WTC11 (cell line): ENCODE measurements at regions not wholly inside any gene's neighbourhood (a gene's known extent, or its start where the extent isn't known, plus 50 kb on each side); places are given as distances from the start of the nearest gene placed in this dataset.

ENCODE experiments used
- ATAC-seq: fragments of 200-7000 bp; cut with Tn5 transposase; 2 replicates; pipeline ENCODE4 v1.10.0; 2021; ENCODE audit warnings: mild to moderate bottlenecking, moderate library complexity
- CTCF ChIA-PET: fragments of 300-600 bp; sonication (Branson Sonifier 250); formaldehyde crosslinking; loops from one replicate; lab custom pipeline; 2021; ENCODE audit warnings: antibody characterized with exemption; lab: Charles Lee
- POLR2A ChIA-PET: fragments of 350-600 bp; sonication (Branson Sonifier 250); formaldehyde crosslinking; loops from one replicate; lab custom pipeline; 2021; ENCODE audit warnings: antibody characterized with exemption; lab: Charles Lee
- DNase-seq: peaks from one replicate; pipeline ENCODE4 v3.0.0; 2021; ENCODE audit warnings: low spot score
- H3K27ac Mint-ChIP-seq: 2 replicates; pipeline ENCODE4 v1.8.0; 2021; ENCODE audit warnings: mixed read lengths
- H3K27me3 Mint-ChIP-seq: 2 replicates; pipeline ENCODE4 v1.8.0; 2021; ENCODE audit warnings: low read depth, mild to moderate bottlenecking, moderate library complexity, mixed read lengths
- H3K36me3 Mint-ChIP-seq: 2 replicates; pipeline ENCODE4 v1.8.0; 2021; ENCODE audit warnings: mixed read lengths
- H3K4me1 Mint-ChIP-seq: 2 replicates; pipeline ENCODE4 v1.8.0; 2022; ENCODE audit warnings: mixed read lengths
- H3K4me3 Mint-ChIP-seq: 2 replicates; pipeline ENCODE4 v1.8.0; 2021; ENCODE audit warnings: mild to moderate bottlenecking, moderate library complexity, mixed read lengths
- H3K9me3 Mint-ChIP-seq: 2 replicates; pipeline ENCODE4 v1.8.0; 2021; ENCODE audit warnings: mixed read lengths
- CBFB ChIP-seq: sonication (generic); formaldehyde crosslinking; IDR thresholded peaks from 2 replicates; pipeline ENCODE4 v1.8.1; 2022; ENCODE audit warnings: mild to moderate bottlenecking, low read depth, missing genetic modification reagents
- ELF4 ChIP-seq: sonication (generic); formaldehyde crosslinking; IDR thresholded peaks from 2 replicates; pipeline ENCODE4 v1.8.1; 2022; ENCODE audit warnings: low read depth, mild to moderate bottlenecking, moderate library complexity, missing genetic modification reagents
- ESRRA ChIP-seq: sonication (generic); formaldehyde crosslinking; IDR thresholded peaks from 2 replicates; pipeline ENCODE4 v1.8.1; 2022; ENCODE audit warnings: mild to moderate bottlenecking, missing genetic modification reagents, borderline replicate concordance
- FOXK1 ChIP-seq: sonication (generic); formaldehyde crosslinking; IDR thresholded peaks from 2 replicates; pipeline ENCODE4 v1.8.0; 2022; ENCODE audit warnings: mild to moderate bottlenecking, moderate library complexity, missing genetic modification reagents
- TCF7 ChIP-seq: sonication (generic); formaldehyde crosslinking; IDR thresholded peaks from 2 replicates; pipeline ENCODE4 v1.8.0; 2022; ENCODE audit warnings: mild to moderate bottlenecking, low read depth, missing genetic modification reagents, moderate library complexity
- ZNF232 ChIP-seq: sonication (generic); formaldehyde crosslinking; IDR thresholded peaks from 2 replicates; pipeline ENCODE4 v1.8.0; 2022; ENCODE audit warnings: mild to moderate bottlenecking, missing genetic modification reagents
- ZNF423 ChIP-seq: fragments of 250-450 bp; sonication (Bioruptor Pico); IDR thresholded peaks from 2 replicates; pipeline ENCODE4 v2.1.2; 2022; ENCODE audit warnings: mild to moderate bottlenecking, moderate library complexity
- TF ChIP-seq, protein P1 (sequence below): sonication (generic); formaldehyde crosslinking; IDR thresholded peaks from 2 replicates; pipeline ENCODE4 v1.8.0; 2023; ENCODE audit warnings: missing genetic modification reagents, mild to moderate bottlenecking, borderline replicate concordance
- TF ChIP-seq, protein P2 (sequence below): fragments of 250-450 bp; sonication (Bioruptor Pico); IDR thresholded peaks from 2 replicates; pipeline ENCODE4 v1.9.0; 2021; ENCODE audit warnings: mild to moderate bottlenecking
- TF ChIP-seq, protein P3 (sequence below): sonication (generic); formaldehyde crosslinking; conservative IDR thresholded peaks from 2 replicates; pipeline ENCODE4 v1.8.1; 2022; ENCODE audit warnings: mild to moderate bottlenecking, missing genetic modification reagents
- TF ChIP-seq, protein P4 (sequence below): sonication (generic); formaldehyde crosslinking; IDR thresholded peaks from 2 replicates; pipeline ENCODE4 v1.8.1; 2023; ENCODE audit warnings: mild to moderate bottlenecking, missing genetic modification reagents, moderate library complexity
- TF ChIP-seq, protein P5 (sequence below): sonication (generic); formaldehyde crosslinking; IDR thresholded peaks from 2 replicates; pipeline ENCODE4 v1.8.1; 2022; ENCODE audit warnings: low read depth, missing genetic modification reagents, borderline replicate concordance
- TF ChIP-seq, protein P6 (sequence below): sonication (generic); formaldehyde crosslinking; IDR thresholded peaks from 2 replicates; pipeline ENCODE4 v1.8.1; 2023; ENCODE audit warnings: mild to moderate bottlenecking, missing genetic modification reagents, moderate library complexity
- TF ChIP-seq, protein P7 (sequence below): sonication (generic); formaldehyde crosslinking; IDR thresholded peaks from 2 replicates; pipeline ENCODE4 v1.8.0; 2022; ENCODE audit warnings: mild to moderate bottlenecking, missing genetic modification reagents
- TF ChIP-seq, protein P8 (sequence below): fragments of 250-450 bp; sonication (Bioruptor Pico); IDR thresholded peaks from 2 replicates; pipeline ENCODE4 v1.9.0; 2021; ENCODE audit warnings: mild to moderate bottlenecking
- TF ChIP-seq, protein P9 (sequence below): fragments of 250-450 bp; sonication (Bioruptor Pico); IDR thresholded peaks from 2 replicates; pipeline ENCODE4 v1.9.0; 2021; ENCODE audit warnings: moderate library complexity, mild to moderate bottlenecking, inconsistent platforms, borderline replicate concordance
- TF ChIP-seq, protein P10 (sequence below): sonication (generic); formaldehyde crosslinking; IDR thresholded peaks from 2 replicates; pipeline ENCODE4 v1.8.1; 2022; ENCODE audit warnings: missing genetic modification reagents, borderline replicate concordance

DNA sequence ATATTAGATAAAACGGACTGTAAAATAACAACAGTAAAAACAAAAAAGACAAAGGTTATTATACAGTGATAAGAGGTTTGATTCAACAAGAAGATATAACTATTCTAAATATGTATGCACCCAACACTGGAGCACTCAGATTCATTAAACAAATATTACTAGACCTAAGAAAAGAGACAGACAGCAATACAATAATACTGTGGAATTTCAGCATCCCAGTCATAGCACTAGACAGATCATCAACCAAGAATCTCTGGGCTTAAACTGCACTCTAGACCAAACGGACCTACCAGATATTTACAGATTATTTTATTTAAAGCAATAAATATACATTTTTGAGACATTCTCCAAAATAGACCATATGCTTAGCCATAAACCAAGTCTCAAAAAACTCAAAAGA is 263.8 kb downstream of the C6orf118 start:
- TF ChIP-seq, protein P1, sequence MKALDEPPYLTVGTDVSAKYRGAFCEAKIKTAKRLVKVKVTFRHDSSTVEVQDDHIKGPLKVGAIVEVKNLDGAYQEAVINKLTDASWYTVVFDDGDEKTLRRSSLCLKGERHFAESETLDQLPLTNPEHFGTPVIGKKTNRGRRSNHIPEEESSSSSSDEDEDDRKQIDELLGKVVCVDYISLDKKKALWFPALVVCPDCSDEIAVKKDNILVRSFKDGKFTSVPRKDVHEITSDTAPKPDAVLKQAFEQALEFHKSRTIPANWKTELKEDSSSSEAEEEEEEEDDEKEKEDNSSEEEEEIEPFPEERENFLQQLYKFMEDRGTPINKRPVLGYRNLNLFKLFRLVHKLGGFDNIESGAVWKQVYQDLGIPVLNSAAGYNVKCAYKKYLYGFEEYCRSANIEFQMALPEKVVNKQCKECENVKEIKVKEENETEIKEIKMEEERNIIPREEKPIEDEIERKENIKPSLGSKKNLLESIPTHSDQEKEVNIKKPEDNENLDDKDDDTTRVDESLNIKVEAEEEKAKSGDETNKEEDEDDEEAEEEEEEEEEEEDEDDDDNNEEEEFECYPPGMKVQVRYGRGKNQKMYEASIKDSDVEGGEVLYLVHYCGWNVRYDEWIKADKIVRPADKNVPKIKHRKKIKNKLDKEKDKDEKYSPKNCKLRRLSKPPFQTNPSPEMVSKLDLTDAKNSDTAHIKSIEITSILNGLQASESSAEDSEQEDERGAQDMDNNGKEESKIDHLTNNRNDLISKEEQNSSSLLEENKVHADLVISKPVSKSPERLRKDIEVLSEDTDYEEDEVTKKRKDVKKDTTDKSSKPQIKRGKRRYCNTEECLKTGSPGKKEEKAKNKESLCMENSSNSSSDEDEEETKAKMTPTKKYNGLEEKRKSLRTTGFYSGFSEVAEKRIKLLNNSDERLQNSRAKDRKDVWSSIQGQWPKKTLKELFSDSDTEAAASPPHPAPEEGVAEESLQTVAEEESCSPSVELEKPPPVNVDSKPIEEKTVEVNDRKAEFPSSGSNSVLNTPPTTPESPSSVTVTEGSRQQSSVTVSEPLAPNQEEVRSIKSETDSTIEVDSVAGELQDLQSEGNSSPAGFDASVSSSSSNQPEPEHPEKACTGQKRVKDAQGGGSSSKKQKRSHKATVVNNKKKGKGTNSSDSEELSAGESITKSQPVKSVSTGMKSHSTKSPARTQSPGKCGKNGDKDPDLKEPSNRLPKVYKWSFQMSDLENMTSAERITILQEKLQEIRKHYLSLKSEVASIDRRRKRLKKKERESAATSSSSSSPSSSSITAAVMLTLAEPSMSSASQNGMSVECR (CRISPR knock-in tag): no peak
- TF ChIP-seq, protein P2, sequence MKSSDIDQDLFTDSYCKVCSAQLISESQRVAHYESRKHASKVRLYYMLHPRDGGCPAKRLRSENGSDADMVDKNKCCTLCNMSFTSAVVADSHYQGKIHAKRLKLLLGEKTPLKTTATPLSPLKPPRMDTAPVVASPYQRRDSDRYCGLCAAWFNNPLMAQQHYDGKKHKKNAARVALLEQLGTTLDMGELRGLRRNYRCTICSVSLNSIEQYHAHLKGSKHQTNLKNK (CRISPR knock-in tag): no peak
- TF ChIP-seq ZNF423: no peak
- TF ChIP-seq ELF4 (CRISPR knock-in tag): no peak
- TF ChIP-seq FOXK1: no peak
- TF ChIP-seq, protein P3, sequence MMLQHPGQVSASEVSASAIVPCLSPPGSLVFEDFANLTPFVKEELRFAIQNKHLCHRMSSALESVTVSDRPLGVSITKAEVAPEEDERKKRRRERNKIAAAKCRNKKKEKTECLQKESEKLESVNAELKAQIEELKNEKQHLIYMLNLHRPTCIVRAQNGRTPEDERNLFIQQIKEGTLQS (CRISPR knock-in tag): no peak
- TF ChIP-seq, protein P4, sequence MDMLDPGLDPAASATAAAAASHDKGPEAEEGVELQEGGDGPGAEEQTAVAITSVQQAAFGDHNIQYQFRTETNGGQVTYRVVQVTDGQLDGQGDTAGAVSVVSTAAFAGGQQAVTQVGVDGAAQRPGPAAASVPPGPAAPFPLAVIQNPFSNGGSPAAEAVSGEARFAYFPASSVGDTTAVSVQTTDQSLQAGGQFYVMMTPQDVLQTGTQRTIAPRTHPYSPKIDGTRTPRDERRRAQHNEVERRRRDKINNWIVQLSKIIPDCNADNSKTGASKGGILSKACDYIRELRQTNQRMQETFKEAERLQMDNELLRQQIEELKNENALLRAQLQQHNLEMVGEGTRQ (CRISPR knock-in tag): no peak
- no peak for TF ChIP-seq CBFB (CRISPR knock-in tag)
- no peak overlapping the region for H3K27ac Mint-ChIP-seq
- DNase-seq (no peak), ATAC-seq (no peak)
- CTCF ChIA-PET: no interaction called here
- peaks cover 16% of the 10 kb centered on the region for H3K27me3 Mint-ChIP-seq
- peaks cover 3% of the 10 kb centered on the region; the same call in 1 of the 2 replicates for H3K4me1 Mint-ChIP-seq
- POLR2A ChIA-PET: no interaction called here
- peaks cover 34% of the 10 kb centered on the region for H3K36me3 Mint-ChIP-seq
- no peak overlapping the region for H3K4me3 Mint-ChIP-seq
- H3K9me3 Mint-ChIP-seq: peaks cover 54% of the 10 kb centered on the region

DNA sequence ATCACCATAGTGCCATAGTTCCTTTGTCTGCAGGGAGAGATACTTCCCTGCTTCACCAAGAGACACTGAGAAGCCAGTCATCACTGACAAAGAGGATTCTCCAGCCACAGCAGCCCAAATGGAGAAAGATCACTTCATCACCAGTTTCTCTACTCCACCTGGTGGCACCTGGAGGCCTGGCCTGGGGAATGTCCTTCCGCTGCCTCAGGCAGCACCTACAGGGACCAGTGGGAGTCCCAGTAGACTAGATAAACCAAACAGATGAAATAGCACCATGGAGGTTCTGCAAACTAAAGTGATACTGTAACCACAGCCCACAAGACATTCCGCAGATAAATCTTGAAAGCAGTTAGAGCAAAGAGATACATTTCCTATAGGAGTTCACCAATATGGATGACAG is 266.5 kb downstream of the C6orf118 start:
- POLR2A ChIA-PET: no interaction called here
- TF ChIP-seq, protein P5, sequence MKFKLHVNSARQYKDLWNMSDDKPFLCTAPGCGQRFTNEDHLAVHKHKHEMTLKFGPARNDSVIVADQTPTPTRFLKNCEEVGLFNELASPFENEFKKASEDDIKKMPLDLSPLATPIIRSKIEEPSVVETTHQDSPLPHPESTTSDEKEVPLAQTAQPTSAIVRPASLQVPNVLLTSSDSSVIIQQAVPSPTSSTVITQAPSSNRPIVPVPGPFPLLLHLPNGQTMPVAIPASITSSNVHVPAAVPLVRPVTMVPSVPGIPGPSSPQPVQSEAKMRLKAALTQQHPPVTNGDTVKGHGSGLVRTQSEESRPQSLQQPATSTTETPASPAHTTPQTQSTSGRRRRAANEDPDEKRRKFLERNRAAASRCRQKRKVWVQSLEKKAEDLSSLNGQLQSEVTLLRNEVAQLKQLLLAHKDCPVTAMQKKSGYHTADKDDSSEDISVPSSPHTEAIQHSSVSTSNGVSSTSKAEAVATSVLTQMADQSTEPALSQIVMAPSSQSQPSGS (CRISPR knock-in tag): no peak
- TF ChIP-seq, protein P6, sequence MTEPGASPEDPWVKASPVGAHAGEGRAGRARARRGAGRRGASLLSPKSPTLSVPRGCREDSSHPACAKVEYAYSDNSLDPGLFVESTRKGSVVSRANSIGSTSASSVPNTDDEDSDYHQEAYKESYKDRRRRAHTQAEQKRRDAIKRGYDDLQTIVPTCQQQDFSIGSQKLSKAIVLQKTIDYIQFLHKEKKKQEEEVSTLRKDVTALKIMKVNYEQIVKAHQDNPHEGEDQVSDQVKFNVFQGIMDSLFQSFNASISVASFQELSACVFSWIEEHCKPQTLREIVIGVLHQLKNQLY (CRISPR knock-in tag): no peak
- TF ChIP-seq, protein P7, sequence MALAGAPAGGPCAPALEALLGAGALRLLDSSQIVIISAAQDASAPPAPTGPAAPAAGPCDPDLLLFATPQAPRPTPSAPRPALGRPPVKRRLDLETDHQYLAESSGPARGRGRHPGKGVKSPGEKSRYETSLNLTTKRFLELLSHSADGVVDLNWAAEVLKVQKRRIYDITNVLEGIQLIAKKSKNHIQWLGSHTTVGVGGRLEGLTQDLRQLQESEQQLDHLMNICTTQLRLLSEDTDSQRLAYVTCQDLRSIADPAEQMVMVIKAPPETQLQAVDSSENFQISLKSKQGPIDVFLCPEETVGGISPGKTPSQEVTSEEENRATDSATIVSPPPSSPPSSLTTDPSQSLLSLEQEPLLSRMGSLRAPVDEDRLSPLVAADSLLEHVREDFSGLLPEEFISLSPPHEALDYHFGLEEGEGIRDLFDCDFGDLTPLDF (CRISPR knock-in tag): no peak
- TF ChIP-seq ESRRA (CRISPR knock-in tag) (no peak), ZNF232 (no peak), TCF7 (CRISPR knock-in tag) (no peak)
- TF ChIP-seq, protein P8, sequence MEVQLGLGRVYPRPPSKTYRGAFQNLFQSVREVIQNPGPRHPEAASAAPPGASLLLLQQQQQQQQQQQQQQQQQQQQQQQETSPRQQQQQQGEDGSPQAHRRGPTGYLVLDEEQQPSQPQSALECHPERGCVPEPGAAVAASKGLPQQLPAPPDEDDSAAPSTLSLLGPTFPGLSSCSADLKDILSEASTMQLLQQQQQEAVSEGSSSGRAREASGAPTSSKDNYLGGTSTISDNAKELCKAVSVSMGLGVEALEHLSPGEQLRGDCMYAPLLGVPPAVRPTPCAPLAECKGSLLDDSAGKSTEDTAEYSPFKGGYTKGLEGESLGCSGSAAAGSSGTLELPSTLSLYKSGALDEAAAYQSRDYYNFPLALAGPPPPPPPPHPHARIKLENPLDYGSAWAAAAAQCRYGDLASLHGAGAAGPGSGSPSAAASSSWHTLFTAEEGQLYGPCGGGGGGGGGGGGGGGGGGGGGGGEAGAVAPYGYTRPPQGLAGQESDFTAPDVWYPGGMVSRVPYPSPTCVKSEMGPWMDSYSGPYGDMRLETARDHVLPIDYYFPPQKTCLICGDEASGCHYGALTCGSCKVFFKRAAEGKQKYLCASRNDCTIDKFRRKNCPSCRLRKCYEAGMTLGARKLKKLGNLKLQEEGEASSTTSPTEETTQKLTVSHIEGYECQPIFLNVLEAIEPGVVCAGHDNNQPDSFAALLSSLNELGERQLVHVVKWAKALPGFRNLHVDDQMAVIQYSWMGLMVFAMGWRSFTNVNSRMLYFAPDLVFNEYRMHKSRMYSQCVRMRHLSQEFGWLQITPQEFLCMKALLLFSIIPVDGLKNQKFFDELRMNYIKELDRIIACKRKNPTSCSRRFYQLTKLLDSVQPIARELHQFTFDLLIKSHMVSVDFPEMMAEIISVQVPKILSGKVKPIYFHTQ (CRISPR knock-in tag): no peak
- TF ChIP-seq, protein P9, sequence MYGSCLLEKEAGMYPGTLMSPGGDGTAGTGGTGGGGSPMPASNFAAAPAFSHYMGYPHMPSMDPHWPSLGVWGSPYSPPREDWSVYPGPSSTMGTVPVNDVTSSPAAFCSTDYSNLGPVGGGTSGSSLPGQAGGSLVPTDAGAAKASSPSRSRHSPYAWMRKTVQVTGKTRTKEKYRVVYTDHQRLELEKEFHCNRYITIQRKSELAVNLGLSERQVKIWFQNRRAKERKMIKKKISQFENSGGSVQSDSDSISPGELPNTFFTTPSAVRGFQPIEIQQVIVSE (CRISPR knock-in tag): no peak
- TF ChIP-seq, protein P4 (CRISPR knock-in tag): no peak
- TF ChIP-seq, protein P10, sequence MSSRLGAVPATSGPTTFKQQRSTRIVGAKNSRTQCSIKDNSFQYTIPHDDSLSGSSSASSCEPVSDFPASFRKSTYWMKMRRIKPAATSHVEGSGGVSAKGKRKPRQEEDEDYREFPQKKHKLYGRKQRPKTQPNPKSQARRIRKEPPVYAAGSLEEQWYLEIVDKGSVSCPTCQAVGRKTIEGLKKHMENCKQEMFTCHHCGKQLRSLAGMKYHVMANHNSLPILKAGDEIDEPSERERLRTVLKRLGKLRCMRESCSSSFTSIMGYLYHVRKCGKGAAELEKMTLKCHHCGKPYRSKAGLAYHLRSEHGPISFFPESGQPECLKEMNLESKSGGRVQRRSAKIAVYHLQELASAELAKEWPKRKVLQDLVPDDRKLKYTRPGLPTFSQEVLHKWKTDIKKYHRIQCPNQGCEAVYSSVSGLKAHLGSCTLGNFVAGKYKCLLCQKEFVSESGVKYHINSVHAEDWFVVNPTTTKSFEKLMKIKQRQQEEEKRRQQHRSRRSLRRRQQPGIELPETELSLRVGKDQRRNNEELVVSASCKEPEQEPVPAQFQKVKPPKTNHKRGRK (CRISPR knock-in tag): no peak

More for the DNA sequence above, 266.5 kb downstream of the C6orf118 start:
- ATAC-seq (peak; percentile 84), DNase-seq (peak; percentile 22)
- Mint-ChIP-seq H3K27me3 (no peaks in the 10 kb centered on the region; the same call in 1 of the 2 replicates), H3K9me3 (peaks cover 60% of the 10 kb centered on the region), H3K27ac (no peak overlapping the region), H3K36me3 (peaks cover 37% of the 10 kb centered on the region), H3K4me3 (no peak overlapping the region), H3K4me1 (no peaks in the 10 kb centered on the region)
- CTCF ChIA-PET: no interaction called here
